SK-N-SH treated with all-trans-retinoic acid at 6 μM for 48 hours (cell line): ENCODE measurements at regions not wholly inside any gene's neighbourhood (a gene's known extent, or its start where the extent isn't known, plus 50 kb on each side); places are given as distances from the start of the nearest gene placed in this dataset.
A peak's percentile ranks its signal among the peaks of the same experiment; 100 is the strongest.

Experiments
- ATAC-seq: fragments of 200-7000 bp; cut with Tn5 transposase; 3 replicates; pipeline ENCODE4 v1.9.1; 2020; ENCODE audit warnings: mild to moderate bottlenecking, moderate library complexity
- ARNTL ChIP-seq: fragments of 450-650 bp; formaldehyde crosslinking; IDR thresholded peaks from 2 replicates; pipeline ENCODE4 v1.5.0; 2020; ENCODE audit warnings: low read depth, mild to moderate bottlenecking, moderate library complexity, borderline replicate concordance
- BACH2 ChIP-seq: fragments of 250-450 bp; sonication (Bioruptor Pico); IDR thresholded peaks from 2 replicates; pipeline ENCODE4 v1.9.0; 2021; ENCODE audit warnings: mild to moderate bottlenecking, borderline replicate concordance
- CSDC2 ChIP-seq: fragments of 250-450 bp; sonication (Bioruptor Pico); IDR thresholded peaks from 2 replicates; pipeline ENCODE4 v1.5.0; 2020; ENCODE audit warnings: mild to moderate bottlenecking, moderate library complexity
- ESRRG ChIP-seq: fragments of 250-450 bp; sonication (Bioruptor Pico); IDR thresholded peaks from 2 replicates; pipeline ENCODE4 v1.6.1; 2021; ENCODE audit warnings: mild to moderate bottlenecking
- GLIS3 ChIP-seq: fragments of 250-450 bp; sonication (Bioruptor Pico); IDR thresholded peaks from 2 replicates; pipeline ENCODE4 v1.5.0; 2020; ENCODE audit warnings: mild to moderate bottlenecking, moderate library complexity
- ISL1 ChIP-seq: fragments of 250-450 bp; sonication (Bioruptor Pico); IDR thresholded peaks from 2 replicates; pipeline ENCODE4 v2.1.2; 2022; ENCODE audit warnings: mild to moderate bottlenecking, moderate library complexity
- OSR1 ChIP-seq: fragments of 250-450 bp; sonication (Bioruptor Pico); IDR thresholded peaks from 2 replicates; pipeline ENCODE4 v1.8.0; 2022; ENCODE audit warnings: moderate library complexity, mild to moderate bottlenecking, inconsistent platforms
- RARB ChIP-seq: fragments of 250-450 bp; sonication (Bioruptor Pico); IDR thresholded peaks from 2 replicates; pipeline ENCODE4 v1.8.0; 2021; ENCODE audit warnings: mild to moderate bottlenecking, moderate library complexity
- SNAI2 ChIP-seq: fragments of 250-450 bp; sonication (Bioruptor Pico); IDR thresholded peaks from 2 replicates; pipeline ENCODE4 v1.5.0; 2020; ENCODE audit warnings: mild to moderate bottlenecking, moderate library complexity
- TCF4 ChIP-seq: fragments of 250-450 bp; sonication (Bioruptor Pico); IDR thresholded peaks from 2 replicates; pipeline ENCODE4 v1.8.0; 2021; ENCODE audit warnings: mild to moderate bottlenecking, moderate library complexity, borderline replicate concordance
- TOX ChIP-seq: fragments of 250-450 bp; sonication (Bioruptor Pico); IDR thresholded peaks from 2 replicates; pipeline ENCODE4 v1.8.0; 2021; ENCODE audit warnings: mild to moderate bottlenecking, moderate library complexity, borderline replicate concordance
- ZC3H10 ChIP-seq: fragments of 250-450 bp; sonication (Bioruptor Pico); IDR thresholded peaks from 2 replicates; pipeline ENCODE4 v1.5.1; 2021; ENCODE audit warnings: mild to moderate bottlenecking, moderate library complexity
- ZFP3 ChIP-seq: fragments of 250-450 bp; sonication (Bioruptor Pico); IDR thresholded peaks from 2 replicates; pipeline ENCODE4 v1.5.0; 2020; ENCODE audit warnings: mild to moderate bottlenecking, moderate library complexity
- ZFP30 ChIP-seq: fragments of 450-650 bp; formaldehyde crosslinking; IDR thresholded peaks from 2 replicates; pipeline ENCODE4 v1.5.0; 2022; ENCODE audit warnings: mild to moderate bottlenecking, moderate library complexity
- ZNF565 ChIP-seq: fragments of 450-650 bp; formaldehyde crosslinking; conservative IDR thresholded peaks from 2 replicates; pipeline ENCODE4 v1.5.0; 2020; ENCODE audit warnings: low read depth, mild to moderate bottlenecking, moderate library complexity
- ZNF70 ChIP-seq: fragments of 450-650 bp; formaldehyde crosslinking; IDR thresholded peaks from 2 replicates; pipeline ENCODE4 v1.5.0; 2020; ENCODE audit warnings: mild to moderate bottlenecking, moderate library complexity
- TF ChIP-seq, protein P1 (sequence below): fragments of 250-450 bp; sonication (Bioruptor Pico); IDR thresholded peaks from 2 replicates; pipeline ENCODE4 v1.5.1; 2020; ENCODE audit warnings: low read depth, mild to moderate bottlenecking, moderate library complexity
- TF ChIP-seq, protein P2 (sequence below): fragments of 250-450 bp; sonication (Bioruptor Pico); IDR thresholded peaks from 2 replicates; pipeline ENCODE4 v1.5.1; 2021; ENCODE audit warnings: mild to moderate bottlenecking, moderate library complexity
- TF ChIP-seq, protein P3 (sequence below): fragments of 250-450 bp; sonication (Bioruptor Pico); IDR thresholded peaks from 2 replicates; pipeline ENCODE4 v1.5.0; 2020; ENCODE audit warnings: mild to moderate bottlenecking, moderate library complexity
- TF ChIP-seq, protein P4 (sequence below): fragments of 250-450 bp; sonication (Bioruptor Pico); IDR thresholded peaks from 2 replicates; pipeline ENCODE4 v1.8.0; 2021; ENCODE audit warnings: low read depth, mild to moderate bottlenecking, moderate library complexity, borderline replicate concordance
- TF ChIP-seq, protein P5 (sequence below): fragments of 250-450 bp; sonication (Bioruptor Pico); IDR thresholded peaks from 2 replicates; pipeline ENCODE4 v1.8.0; 2020; ENCODE audit warnings: mild to moderate bottlenecking, moderate library complexity, borderline replicate concordance

DNA sequence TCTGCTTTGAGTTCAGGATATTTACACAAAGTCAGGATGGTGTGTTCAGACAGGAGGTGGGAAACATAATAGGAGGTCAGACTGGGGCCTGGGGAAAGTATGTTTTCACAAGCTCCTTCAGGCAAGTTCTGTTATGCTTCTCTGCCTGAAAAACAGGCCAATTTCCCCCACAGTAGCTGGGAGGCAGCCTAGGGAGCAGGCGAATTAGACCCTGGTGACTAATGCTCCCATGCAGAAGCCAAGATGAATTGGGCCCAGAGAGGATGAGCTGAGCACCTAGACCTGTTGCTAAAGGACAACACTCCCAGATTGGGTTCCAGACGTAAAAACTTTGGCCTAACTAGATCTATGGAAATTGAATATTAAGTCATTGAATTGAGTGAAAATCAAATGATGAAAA lies 142.2 kb upstream of the MAP3K7 start (continued):
- TF ChIP-seq, protein P1, sequence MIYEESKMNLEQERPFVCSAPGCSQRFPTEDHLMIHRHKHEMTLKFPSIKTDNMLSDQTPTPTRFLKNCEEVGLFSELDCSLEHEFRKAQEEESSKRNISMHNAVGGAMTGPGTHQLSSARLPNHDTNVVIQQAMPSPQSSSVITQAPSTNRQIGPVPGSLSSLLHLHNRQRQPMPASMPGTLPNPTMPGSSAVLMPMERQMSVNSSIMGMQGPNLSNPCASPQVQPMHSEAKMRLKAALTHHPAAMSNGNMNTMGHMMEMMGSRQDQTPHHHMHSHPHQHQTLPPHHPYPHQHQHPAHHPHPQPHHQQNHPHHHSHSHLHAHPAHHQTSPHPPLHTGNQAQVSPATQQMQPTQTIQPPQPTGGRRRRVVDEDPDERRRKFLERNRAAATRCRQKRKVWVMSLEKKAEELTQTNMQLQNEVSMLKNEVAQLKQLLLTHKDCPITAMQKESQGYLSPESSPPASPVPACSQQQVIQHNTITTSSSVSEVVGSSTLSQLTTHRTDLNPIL (CRISPR knock-in tag), result no peak
- TF ChIP-seq OSR1 (CRISPR knock-in tag), result no peak
- no peak for TF ChIP-seq ZFP3 (CRISPR knock-in tag)

DNA sequence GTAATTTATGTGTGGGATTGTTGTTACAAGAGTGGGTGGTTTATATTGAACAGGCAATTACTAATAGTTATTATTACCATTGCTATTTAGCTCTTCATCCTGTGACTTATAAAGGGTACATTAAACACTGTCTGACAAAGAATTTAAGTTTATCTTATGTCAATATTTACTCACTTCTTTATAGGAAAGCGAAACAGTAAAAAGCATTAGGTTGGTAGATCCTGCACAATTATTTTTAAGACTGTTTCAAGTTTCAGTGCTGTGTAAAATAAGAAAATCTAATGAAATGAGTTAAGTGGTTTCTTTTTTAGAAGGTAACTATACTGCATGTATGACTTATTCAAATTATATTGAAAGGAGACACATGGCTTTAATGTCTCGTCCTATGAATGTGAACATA lies 135.8 kb upstream of the MAP3K7 start:
- TF ChIP-seq GLIS3 (CRISPR knock-in tag) (no peak), CSDC2 (CRISPR knock-in tag) (no peak), RARB (no peak), SNAI2 (CRISPR knock-in tag) (no peak), BACH2 (CRISPR knock-in tag) (no peak), ZFP3 (CRISPR knock-in tag) (no peak), ISL1 (CRISPR knock-in tag) (no peak), ZC3H10 (no peak), ESRRG (no peak), TCF4 (CRISPR knock-in tag) (no peak), ZFP30 (CRISPR knock-in tag) (no peak), ARNTL (CRISPR knock-in tag) (no peak), TOX (CRISPR knock-in tag) (no peak), OSR1 (CRISPR knock-in tag) (no peak), ZNF565 (CRISPR knock-in tag) (no peak)
- TF ChIP-seq, protein P2, sequence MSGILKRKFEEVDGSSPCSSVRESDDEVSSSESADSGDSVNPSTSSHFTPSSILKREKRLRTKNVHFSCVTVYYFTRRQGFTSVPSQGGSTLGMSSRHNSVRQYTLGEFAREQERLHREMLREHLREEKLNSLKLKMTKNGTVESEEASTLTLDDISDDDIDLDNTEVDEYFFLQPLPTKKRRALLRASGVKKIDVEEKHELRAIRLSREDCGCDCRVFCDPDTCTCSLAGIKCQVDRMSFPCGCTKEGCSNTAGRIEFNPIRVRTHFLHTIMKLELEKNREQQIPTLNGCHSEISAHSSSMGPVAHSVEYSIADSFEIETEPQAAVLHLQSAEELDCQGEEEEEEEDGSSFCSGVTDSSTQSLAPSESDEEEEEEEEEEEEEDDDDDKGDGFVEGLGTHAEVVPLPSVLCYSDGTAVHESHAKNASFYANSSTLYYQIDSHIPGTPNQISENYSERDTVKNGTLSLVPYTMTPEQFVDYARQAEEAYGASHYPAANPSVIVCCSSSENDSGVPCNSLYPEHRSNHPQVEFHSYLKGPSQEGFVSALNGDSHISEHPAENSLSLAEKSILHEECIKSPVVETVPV, result no peak
- TF ChIP-seq, protein P3, sequence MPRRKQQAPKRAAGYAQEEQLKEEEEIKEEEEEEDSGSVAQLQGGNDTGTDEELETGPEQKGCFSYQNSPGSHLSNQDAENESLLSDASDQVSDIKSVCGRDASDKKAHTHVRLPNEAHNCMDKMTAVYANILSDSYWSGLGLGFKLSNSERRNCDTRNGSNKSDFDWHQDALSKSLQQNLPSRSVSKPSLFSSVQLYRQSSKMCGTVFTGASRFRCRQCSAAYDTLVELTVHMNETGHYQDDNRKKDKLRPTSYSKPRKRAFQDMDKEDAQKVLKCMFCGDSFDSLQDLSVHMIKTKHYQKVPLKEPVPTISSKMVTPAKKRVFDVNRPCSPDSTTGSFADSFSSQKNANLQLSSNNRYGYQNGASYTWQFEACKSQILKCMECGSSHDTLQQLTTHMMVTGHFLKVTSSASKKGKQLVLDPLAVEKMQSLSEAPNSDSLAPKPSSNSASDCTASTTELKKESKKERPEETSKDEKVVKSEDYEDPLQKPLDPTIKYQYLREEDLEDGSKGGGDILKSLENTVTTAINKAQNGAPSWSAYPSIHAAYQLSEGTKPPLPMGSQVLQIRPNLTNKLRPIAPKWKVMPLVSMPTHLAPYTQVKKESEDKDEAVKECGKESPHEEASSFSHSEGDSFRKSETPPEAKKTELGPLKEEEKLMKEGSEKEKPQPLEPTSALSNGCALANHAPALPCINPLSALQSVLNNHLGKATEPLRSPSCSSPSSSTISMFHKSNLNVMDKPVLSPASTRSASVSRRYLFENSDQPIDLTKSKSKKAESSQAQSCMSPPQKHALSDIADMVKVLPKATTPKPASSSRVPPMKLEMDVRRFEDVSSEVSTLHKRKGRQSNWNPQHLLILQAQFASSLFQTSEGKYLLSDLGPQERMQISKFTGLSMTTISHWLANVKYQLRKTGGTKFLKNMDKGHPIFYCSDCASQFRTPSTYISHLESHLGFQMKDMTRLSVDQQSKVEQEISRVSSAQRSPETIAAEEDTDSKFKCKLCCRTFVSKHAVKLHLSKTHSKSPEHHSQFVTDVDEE, result no peak
- TF ChIP-seq, protein P4, sequence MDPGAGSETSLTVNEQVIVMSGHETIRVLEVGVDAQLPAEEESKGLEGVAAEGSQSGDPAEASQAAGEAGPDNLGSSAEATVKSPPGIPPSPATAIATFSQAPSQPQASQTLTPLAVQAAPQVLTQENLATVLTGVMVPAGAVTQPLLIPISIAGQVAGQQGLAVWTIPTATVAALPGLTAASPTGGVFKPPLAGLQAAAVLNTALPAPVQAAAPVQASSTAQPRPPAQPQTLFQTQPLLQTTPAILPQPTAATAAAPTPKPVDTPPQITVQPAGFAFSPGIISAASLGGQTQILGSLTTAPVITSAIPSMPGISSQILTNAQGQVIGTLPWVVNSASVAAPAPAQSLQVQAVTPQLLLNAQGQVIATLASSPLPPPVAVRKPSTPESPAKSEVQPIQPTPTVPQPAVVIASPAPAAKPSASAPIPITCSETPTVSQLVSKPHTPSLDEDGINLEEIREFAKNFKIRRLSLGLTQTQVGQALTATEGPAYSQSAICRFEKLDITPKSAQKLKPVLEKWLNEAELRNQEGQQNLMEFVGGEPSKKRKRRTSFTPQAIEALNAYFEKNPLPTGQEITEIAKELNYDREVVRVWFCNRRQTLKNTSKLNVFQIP (CRISPR knock-in tag), result no peak
- TF ChIP-seq, protein P5, sequence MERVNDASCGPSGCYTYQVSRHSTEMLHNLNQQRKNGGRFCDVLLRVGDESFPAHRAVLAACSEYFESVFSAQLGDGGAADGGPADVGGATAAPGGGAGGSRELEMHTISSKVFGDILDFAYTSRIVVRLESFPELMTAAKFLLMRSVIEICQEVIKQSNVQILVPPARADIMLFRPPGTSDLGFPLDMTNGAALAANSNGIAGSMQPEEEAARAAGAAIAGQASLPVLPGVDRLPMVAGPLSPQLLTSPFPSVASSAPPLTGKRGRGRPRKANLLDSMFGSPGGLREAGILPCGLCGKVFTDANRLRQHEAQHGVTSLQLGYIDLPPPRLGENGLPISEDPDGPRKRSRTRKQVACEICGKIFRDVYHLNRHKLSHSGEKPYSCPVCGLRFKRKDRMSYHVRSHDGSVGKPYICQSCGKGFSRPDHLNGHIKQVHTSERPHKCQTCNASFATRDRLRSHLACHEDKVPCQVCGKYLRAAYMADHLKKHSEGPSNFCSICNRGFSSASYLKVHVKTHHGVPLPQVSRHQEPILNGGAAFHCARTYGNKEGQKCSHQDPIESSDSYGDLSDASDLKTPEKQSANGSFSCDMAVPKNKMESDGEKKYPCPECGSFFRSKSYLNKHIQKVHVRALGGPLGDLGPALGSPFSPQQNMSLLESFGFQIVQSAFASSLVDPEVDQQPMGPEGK (CRISPR knock-in tag), result no peak
- no peak; the same call in 2 of the 3 replicates for ATAC-seq

DNA sequence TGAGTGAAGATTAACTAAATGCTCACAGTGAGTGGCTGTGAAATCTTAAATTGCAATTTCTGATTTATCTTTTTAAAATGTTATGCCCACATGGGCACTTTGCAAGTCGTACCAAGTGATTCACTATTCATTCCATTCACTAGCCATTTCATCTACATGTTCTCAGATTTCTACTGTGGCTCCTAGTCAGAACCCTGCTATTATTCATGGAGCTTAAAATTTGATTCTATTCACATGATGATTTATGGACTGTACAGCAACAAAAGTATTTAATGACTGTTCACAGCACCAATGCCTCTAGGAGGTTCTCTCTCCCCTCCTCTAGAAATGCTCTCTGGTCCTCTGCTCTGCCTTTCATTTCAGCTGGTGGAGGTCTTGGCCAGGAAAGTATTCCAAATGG lies 133.5 kb upstream of the MAP3K7 start:
- ATAC-seq, result peak; percentile 60
- TF ChIP-seq ZFP3 (CRISPR knock-in tag), result no peak
- no peak for TF ChIP-seq ZFP30 (CRISPR knock-in tag)
- no peak for TF ChIP-seq SNAI2 (CRISPR knock-in tag)
- no peak for TF ChIP-seq ZNF70 (CRISPR knock-in tag)
